Naive B cell (primary cell): ENCODE measurements at regions not wholly inside any gene's neighbourhood (a gene's known extent, or its start where the extent isn't known, plus 50 kb on each side); places are given as distances from the start of the nearest gene placed in this dataset.
A peak's percentile ranks its signal among the peaks of the same experiment; 100 is the strongest.
"Not testable (repeated sequence)": the region's sequence is repeated elsewhere in the genome, so short reads cannot be mapped to it uniquely, and the experiment has no call there.

ENCODE experiments used
- ATAC-seq, 2 donors: fragments of 150-1000 bp; cut with Tn5 transposase; 2 replicates each; pipeline ENCODE4 v1.10.0; 2021; ENCODE audit warnings: low read depth in 2 of 2, mild to moderate bottlenecking in 2 of 2, moderate library complexity in 2 of 2
- DNase-seq: peaks from one replicate; pipeline ENCODE4 v3.0.0; 2022
- H3K27ac Mint-ChIP-seq, 6 donors: one replicate each; pipeline ENCODE4 v1.8.0; 2020 to 2022; ENCODE audit warnings: mild to moderate bottlenecking in 6 of 6, mixed read lengths in 6 of 6, moderate library complexity in 5 of 6, inconsistent platforms in 2 of 6
- H3K27me3 Mint-ChIP-seq, 3 donors: one replicate each; pipeline ENCODE4 v1.8.0; 2021 to 2022; ENCODE audit warnings: mixed read lengths in 3 of 3, mild to moderate bottlenecking in 1 of 3
- H3K36me3 Mint-ChIP-seq, 2 donors: one replicate each; pipeline ENCODE4 v1.8.0; 2020 to 2022; ENCODE audit warnings: mixed read lengths in 2 of 2, inconsistent platforms in 1 of 2, mild to moderate bottlenecking in 1 of 2
- H3K4me1 Mint-ChIP-seq, 3 donors: one replicate each; pipeline ENCODE4 v1.8.0; 2020 to 2022; ENCODE audit warnings: mixed read lengths in 3 of 3, inconsistent platforms in 1 of 3, mild to moderate bottlenecking in 1 of 3, moderate library complexity in 1 of 3
- H3K4me3 Mint-ChIP-seq, 8 donors: one replicate each; pipeline ENCODE4 v1.8.0; 2020 to 2022; ENCODE audit warnings: mild to moderate bottlenecking in 8 of 8, mixed read lengths in 8 of 8, moderate library complexity in 8 of 8, inconsistent platforms in 2 of 8
- H3K9me3 Mint-ChIP-seq, 7 donors: one replicate each; pipeline ENCODE4 v1.8.0; 2020 to 2022; ENCODE audit warnings: mixed read lengths in 7 of 7, mild to moderate bottlenecking in 5 of 7, inconsistent platforms in 2 of 7, moderate library complexity in 1 of 7

DNA sequence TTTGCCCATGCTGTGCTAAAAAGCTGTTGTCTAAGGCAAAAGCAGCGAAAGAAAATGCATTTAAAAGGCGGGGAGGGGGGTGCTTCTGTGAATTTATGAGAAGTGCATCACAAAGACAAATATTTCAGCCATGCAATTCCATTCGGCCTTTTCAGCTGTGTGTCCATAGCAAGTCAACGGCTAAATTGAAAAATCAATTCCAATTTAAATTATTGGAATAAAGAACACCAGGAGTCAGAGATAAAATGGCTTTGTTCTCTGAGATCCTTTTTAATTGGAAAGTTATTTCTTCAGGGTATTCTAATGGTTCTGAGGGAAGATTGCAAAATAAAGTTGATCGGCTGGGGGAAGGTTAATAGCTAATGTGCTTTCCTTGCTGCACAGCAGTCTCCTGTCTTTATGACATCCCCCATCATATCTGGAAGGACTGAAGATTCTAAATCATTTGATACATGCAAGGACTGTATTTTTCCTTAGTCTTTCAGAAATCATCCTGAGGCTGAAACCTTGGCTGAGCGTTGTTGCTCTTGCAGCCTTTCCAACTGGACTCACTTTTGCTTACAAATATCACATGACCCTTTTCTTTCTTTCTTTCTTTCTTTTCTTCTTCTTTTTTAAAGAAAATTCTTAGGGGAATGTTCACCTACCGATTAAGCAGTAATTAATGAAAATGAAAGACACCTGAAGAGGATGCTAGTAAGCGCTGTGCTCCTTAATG is 647.1 kb downstream of the DACH1 start:
- Mint-ChIP-seq H3K4me3 (no peak overlapping the region), H3K27ac (no peak overlapping the region), H3K9me3 (peaks cover 0 to 2% (median 0%) of the 10 kb centered on the region in 7 donors), H3K4me1 (no peaks in the 10 kb centered on the region), H3K27me3 (no peaks in the 10 kb centered on the region), H3K36me3 (no peaks in the 10 kb centered on the region)
- no peak for ATAC-seq
- DNase-seq = no peak

- Mint-ChIP-seq H3K27me3 (no peaks in the 10 kb centered on the region), H3K4me3 (no peak overlapping the region), H3K4me1 (no peaks in the 10 kb centered on the region), H3K27ac (no peak overlapping the region), H3K9me3 (peaks cover 0 to 3% (median 0%) of the 10 kb centered on the region in 7 donors), H3K36me3 (no peaks in the 10 kb centered on the region)
- DNase-seq = no peak
- ATAC-seq = no peak
Measured at GRCh38 chr13:71218960-71219359, 648.0 kb downstream of the DACH1 start.

DNA sequence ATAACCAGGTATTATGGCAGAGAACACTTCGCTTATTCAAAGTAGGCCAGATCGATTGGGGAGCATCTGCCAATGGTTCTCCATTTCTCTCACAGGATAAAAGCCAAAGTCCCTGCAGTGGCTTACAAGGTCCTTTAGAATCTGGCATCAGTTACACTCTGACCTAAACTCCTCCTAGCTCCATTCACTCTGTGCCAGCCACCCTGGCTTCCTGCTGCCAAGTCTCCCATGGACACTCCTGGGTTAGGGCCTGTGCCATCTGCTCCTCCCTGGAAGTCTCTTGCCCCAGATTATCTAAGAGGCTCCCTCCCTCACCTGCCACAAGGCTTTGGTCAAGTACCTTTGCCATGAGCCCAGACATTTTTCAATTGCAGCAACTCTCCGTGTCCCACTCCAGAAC is 649.2 kb downstream of the DACH1 start:
- Mint-ChIP-seq H3K4me3 (no peak overlapping the region), H3K9me3 (peaks cover 0 to 2% (median 0%) of the 10 kb centered on the region in 7 donors), H3K36me3 (no peaks in the 10 kb centered on the region), H3K27ac (no peak overlapping the region), H3K27me3 (no peaks in the 10 kb centered on the region), H3K4me1 (no peaks in the 10 kb centered on the region)
- ATAC-seq (no peak), DNase-seq (no peak)

DNA sequence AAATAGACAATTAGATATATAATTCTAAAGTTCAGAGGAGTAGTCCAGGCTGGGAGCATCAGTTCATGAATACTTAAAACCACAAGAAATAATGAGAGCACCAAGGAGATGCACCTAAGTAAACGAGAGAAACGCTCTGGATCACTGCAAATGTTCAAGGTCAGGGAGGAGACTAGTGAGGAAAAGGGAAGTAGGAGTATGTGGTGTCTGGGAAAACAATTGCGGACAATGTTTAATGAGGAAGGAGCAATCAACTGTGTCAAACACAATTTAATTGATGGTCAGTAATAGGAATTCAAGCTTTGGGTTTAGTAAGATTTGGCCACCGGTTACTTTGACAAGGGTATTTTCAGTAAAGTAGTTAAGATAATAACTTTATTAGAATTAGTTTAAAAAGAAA is 652.2 kb downstream of the DACH1 start:
- no peaks in the 10 kb centered on the region for H3K4me1 Mint-ChIP-seq
- no peaks in the 10 kb centered on the region for H3K36me3 Mint-ChIP-seq
- no peaks in the 10 kb centered on the region for H3K27me3 Mint-ChIP-seq
- DNase-seq (no peak), ATAC-seq (no peak)
- peaks cover 0 to 2% (median 0%) of the 10 kb centered on the region in 7 donors for H3K9me3 Mint-ChIP-seq
- no peak overlapping the region for H3K4me3 Mint-ChIP-seq
- H3K27ac Mint-ChIP-seq = peak overlapping the region in 1 of 6 donors; percentile 1

- H3K9me3 Mint-ChIP-seq = peaks cover 0 to 2% (median 0%) of the 10 kb centered on the region in 7 donors
- DNase-seq = no peak
- no peaks in the 10 kb centered on the region for H3K4me1 Mint-ChIP-seq
- ATAC-seq = no peak
- no peak overlapping the region for H3K27ac Mint-ChIP-seq
- no peaks in the 10 kb centered on the region for H3K36me3 Mint-ChIP-seq
- H3K27me3 Mint-ChIP-seq = no peaks in the 10 kb centered on the region
- no peak overlapping the region for H3K4me3 Mint-ChIP-seq
Measured at GRCh38 chr13:71214357-71214756, 652.6 kb downstream of the DACH1 start.

DNA sequence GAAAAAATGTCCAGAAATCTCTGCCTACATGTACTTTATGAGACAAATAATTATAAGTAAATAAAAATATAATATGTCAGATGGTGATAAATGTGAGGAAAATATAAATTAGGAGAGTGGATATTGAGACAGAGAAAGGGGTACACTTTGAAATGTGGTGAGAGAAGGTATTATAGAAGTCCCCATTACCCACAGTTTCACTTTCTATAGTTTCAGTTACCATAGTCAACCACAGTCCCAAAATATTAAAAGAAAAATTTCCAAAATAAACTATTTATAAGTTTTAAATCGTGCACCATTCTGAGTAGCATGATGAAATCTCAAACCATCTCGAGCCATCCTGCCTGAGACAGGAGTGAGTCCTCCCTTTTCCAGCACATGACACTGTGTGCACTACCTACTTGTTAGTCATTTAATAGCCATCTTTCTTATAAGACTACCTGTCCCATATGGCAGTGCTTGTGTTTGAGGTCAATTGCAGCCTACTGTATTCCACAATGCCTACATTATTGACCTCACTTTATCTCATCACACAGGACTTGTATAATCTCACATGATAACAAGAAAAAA is 653.7 kb downstream of the DACH1 start:
- no peaks in the 10 kb centered on the region for H3K4me1 Mint-ChIP-seq
- H3K27me3 Mint-ChIP-seq = no peaks in the 10 kb centered on the region
- H3K9me3 Mint-ChIP-seq = peaks cover 0 to 2% (median 0%) of the 10 kb centered on the region in 7 donors
- DNase-seq = no peak
- no peaks in the 10 kb centered on the region for H3K36me3 Mint-ChIP-seq
- H3K27ac Mint-ChIP-seq = no peak overlapping the region
- no peak overlapping the region for H3K4me3 Mint-ChIP-seq
- no peak for ATAC-seq

DNA sequence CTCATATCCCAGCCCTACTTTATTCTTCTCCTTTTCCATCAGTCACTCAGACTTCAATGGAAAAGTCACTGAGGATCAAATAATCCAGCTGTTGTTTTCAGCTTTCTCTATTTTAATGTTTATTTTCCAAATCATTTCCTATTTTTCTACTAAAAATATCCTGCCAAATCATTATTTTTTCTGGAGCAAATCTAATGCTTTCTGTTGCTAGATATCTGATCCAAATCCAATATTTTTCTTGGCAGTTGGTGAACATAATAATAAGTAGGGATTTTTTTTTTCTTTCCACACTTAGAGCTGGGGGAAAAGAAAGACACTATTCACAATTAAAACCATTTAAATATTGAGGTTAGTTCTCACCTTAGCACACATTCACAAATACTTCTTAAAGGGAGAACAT is 656.1 kb downstream of the DACH1 start:
- no peak for ATAC-seq
- Mint-ChIP-seq H3K9me3 (peaks cover 0 to 2% (median 0%) of the 10 kb centered on the region in 7 donors), H3K27ac (no peak overlapping the region), H3K27me3 (no peaks in the 10 kb centered on the region), H3K36me3 (no peaks in the 10 kb centered on the region), H3K4me1 (no peaks in the 10 kb centered on the region), H3K4me3 (no peak overlapping the region)
- DNase-seq = no peak

DNA sequence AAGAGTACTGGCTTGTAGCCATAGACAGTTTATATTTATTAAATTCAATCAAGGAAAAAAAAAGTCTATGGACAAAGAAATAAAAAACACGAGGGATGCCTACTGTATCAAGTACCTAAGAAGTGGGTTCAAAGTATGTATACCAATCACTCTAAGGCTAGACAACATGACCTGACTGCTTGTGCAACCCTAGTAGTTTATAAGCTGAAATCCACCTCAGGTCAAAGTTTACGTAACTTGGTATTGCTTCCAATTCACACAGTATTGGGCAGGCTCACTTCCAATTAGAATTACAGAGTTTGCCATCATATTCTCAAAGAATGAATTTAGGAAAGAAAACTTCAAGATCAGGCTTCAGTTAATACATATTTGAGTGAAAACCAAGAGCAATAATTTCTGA is 657.8 kb downstream of the DACH1 start:
- no peak overlapping the region for H3K27ac Mint-ChIP-seq
- no peak for ATAC-seq
- no peaks in the 10 kb centered on the region for H3K36me3 Mint-ChIP-seq
- DNase-seq = no peak
- H3K4me1 Mint-ChIP-seq = no peaks in the 10 kb centered on the region
- no peak overlapping the region for H3K4me3 Mint-ChIP-seq
- no peaks in the 10 kb centered on the region for H3K27me3 Mint-ChIP-seq
- no peaks in the 10 kb centered on the region for H3K9me3 Mint-ChIP-seq

GRCh38 chr13:71184583-71184982 is 682.4 kb downstream of the DACH1 start:
- H3K27ac Mint-ChIP-seq, DNase-seq, H3K4me1 Mint-ChIP-seq, ATAC-seq, H3K27me3 Mint-ChIP-seq, H3K4me3 Mint-ChIP-seq, H3K36me3 Mint-ChIP-seq: not testable (repeated sequence)
- H3K9me3 Mint-ChIP-seq = peaks cover 0 to 14% (median 3%) of the 10 kb centered on the region in 7 donors

GRCh38 chr13:71183352-71183751 is 683.7 kb downstream of the DACH1 start:
- not testable (repeated sequence) for H3K4me3 Mint-ChIP-seq

DNA sequence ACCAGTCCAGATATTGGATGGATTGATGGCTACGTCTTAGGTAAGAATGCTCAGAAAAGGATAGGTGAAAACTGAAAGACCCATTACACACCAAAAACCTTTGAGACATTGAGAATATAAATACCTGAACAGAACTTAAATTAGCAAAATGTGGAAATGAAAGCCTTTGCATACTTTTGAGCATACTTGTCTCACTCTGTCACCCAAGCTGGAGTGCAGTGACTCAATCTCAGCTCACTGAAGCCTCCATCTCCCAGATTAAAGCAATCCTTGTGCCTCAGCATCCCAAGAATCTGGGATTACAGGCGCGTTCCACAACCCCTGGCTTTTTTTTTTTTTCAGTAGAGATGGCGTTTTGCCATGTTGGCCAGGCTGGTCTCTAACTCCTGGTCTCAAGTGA is 695.3 kb downstream of the DACH1 start:
- H3K9me3 Mint-ChIP-seq = peaks cover 0 to 6% (median 1%) of the 10 kb centered on the region in 7 donors
- H3K36me3 Mint-ChIP-seq = no peaks in the 10 kb centered on the region
- H3K27ac Mint-ChIP-seq = no peak overlapping the region
- no peak overlapping the region for H3K4me3 Mint-ChIP-seq
- H3K27me3 Mint-ChIP-seq = no peaks in the 10 kb centered on the region
- H3K4me1 Mint-ChIP-seq = no peaks in the 10 kb centered on the region
- DNase-seq (no peak), ATAC-seq (no peak)

More at GRCh38 chr13:71183352-71183751, 683.7 kb downstream of the DACH1 start:
- H3K4me1 Mint-ChIP-seq, DNase-seq, ATAC-seq, H3K36me3 Mint-ChIP-seq, H3K27me3 Mint-ChIP-seq, H3K27ac Mint-ChIP-seq: not testable (repeated sequence)
- H3K9me3 Mint-ChIP-seq = peaks cover 0 to 17% (median 4%) of the 10 kb centered on the region in 7 donors

- H3K27me3 Mint-ChIP-seq = no peaks in the 10 kb centered on the region
- peaks cover 0 to 4% (median 0%) of the 10 kb centered on the region in 7 donors for H3K9me3 Mint-ChIP-seq
- H3K4me1 Mint-ChIP-seq = no peaks in the 10 kb centered on the region
- H3K4me3 Mint-ChIP-seq = no peak overlapping the region
- H3K27ac Mint-ChIP-seq = no peak overlapping the region
- DNase-seq (no peak), ATAC-seq (no peak)
- H3K36me3 Mint-ChIP-seq = no peaks in the 10 kb centered on the region
Measured at GRCh38 chr13:71169180-71169579, 697.8 kb downstream of the DACH1 start.

- no peaks in the 10 kb centered on the region for H3K4me1 Mint-ChIP-seq
- no peaks in the 10 kb centered on the region for H3K27me3 Mint-ChIP-seq
- no peak overlapping the region for H3K4me3 Mint-ChIP-seq
- peaks cover 0 to 9% (median 0%) of the 10 kb centered on the region in 7 donors for H3K9me3 Mint-ChIP-seq
- ATAC-seq (no peak), DNase-seq (no peak)
- no peak overlapping the region for H3K27ac Mint-ChIP-seq
- H3K36me3 Mint-ChIP-seq = no peaks in the 10 kb centered on the region
Measured at GRCh38 chr13:71156550-71156949, 710.5 kb downstream of the DACH1 start.

DNA sequence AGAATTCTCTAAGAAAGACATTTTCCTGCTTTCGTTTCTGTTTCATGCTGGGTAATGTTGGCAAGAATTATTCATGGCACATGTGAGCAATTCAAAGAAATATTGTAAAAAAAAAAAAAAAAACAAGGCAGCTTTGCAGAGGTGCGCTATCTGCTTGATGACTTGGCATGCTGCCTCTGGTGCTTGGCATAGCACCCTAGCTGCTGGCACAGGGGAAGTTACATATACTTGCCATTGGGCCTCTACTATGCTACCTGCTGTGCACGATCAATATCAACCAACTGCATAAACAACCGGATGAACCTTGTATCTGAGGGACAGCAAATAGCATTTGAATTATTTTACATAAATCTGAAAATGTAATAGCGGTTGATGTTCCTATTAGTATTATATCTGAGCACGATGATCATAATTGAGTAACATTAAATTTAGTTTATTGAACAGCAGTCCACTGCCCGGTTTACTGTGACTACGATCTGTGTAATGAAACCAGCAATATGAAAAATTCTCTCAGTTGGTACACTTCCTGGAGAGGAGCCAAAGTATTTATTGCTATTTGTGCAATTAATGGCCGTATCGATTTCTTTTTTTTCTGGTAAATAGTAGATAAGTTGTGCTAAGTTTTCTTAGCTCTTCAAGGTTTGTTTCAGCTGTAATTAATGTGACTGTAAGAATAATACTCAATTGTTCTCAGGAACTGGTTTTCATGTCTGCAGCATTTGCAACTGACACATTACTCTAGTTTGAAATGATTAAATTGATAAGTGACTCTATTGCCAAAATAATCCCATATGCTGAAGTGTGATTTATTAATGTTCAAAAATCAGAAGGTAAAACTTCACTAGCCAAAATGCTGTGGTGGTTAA is 717.3 kb downstream of the DACH1 start:
- H3K36me3 Mint-ChIP-seq = no peaks in the 10 kb centered on the region
- no peaks in the 10 kb centered on the region for H3K4me1 Mint-ChIP-seq
- H3K27me3 Mint-ChIP-seq = no peaks in the 10 kb centered on the region
- H3K9me3 Mint-ChIP-seq = peaks cover 0 to 2% (median 0%) of the 10 kb centered on the region in 7 donors
- H3K27ac Mint-ChIP-seq = no peak overlapping the region
- no peak overlapping the region for H3K4me3 Mint-ChIP-seq
- DNase-seq (no peak), ATAC-seq (no peak)
